Esophagus squamous epithelium (tissue), 5 donors: ENCODE measurements at regions not wholly inside any gene's neighbourhood (a gene's known extent, or its start where the extent isn't known, plus 50 kb on each side); places are given as distances from the start of the nearest gene placed in this dataset.

ENCODE experiments used
- DNase-seq: peaks from one replicate; lab custom pipeline; 2025; lab: John Stamatoyannopoulos, UW
- H3K27ac ChIP-seq, 4 donors: fragments of 200-600 bp; sonication (generic); one replicate each; pipeline ENCODE4 v1.5.1; 2016 to 2019; ENCODE audit warnings: mild to moderate bottlenecking in 1 of 4
- H3K27me3 ChIP-seq, 4 donors: fragments of 200-600 bp; sonication (generic); 1 replicate in 3 of 4; 2 replicates in 1 of 4; pipeline versions ENCODE4 v1.5.1 to v1.6.0; 2017 to 2021; ENCODE audit warnings: antibody characterized with exemption in 1 of 4
- H3K36me3 ChIP-seq, 3 donors: fragments of 200-600 bp; sonication (generic); one replicate each; pipeline ENCODE4 v1.5.1; 2016 to 2019
- H3K4me1 ChIP-seq, 3 donors: fragments of 200-600 bp; sonication (generic); one replicate each; pipeline ENCODE4 v1.5.1; 2017 to 2019
- H3K4me3 ChIP-seq, 4 donors: fragments of 200-600 bp; sonication (generic); 1 replicate in 3 of 4; 2 replicates in 1 of 4; pipeline ENCODE4 v1.5.1; 2016 to 2019; ENCODE audit warnings: mild to moderate bottlenecking in 2 of 4, moderate library complexity in 1 of 4
- H3K9me3 ChIP-seq, 3 donors: fragments of 200-600 bp; sonication (generic); one replicate each; pipeline ENCODE4 v1.5.1; 2016 to 2019
- CTCF ChIP-seq, 6 experiments: fragments of 450-650 bp in 4 of 6; fragments of 200-600 bp in 2 of 6; sonication (generic) in 2 of 6; IDR thresholded peaks; one replicate each; pipeline ENCODE4 v1.5.1; 2016 to 2019; ENCODE audit warnings: antibody characterized with exemption in 6 of 6, mild to moderate bottlenecking in 4 of 6, moderate library complexity in 4 of 6
- POLR2A ChIP-seq, 4 donors: fragments of 450-650 bp; IDR thresholded peaks; one replicate each; pipeline ENCODE4 v1.6.1; 2017; ENCODE audit warnings: antibody characterized with exemption in 4 of 4, mild to moderate bottlenecking in 4 of 4, moderate library complexity in 3 of 4
- WGBS, 2 donors: methylation state at CpG; one replicate each; pipeline ENCODE4 v1.1.5; 2018; 5-methylcytosine and 5-hydroxymethylcytosine counted together
- intact Hi-C: fragments of 100-400 bp; cut with DNase I; formaldehyde crosslinking; loops from one replicate; pipeline ENCODE4 v1.15.0; 2022
- donor health status: DM: yes; HTN: yes; CAD: no.

GRCh38 chr12:132423820-132424645, 65.9 kb upstream of the FBRSL1 start:
- intact Hi-C loops = no loop called here

GRCh38 chr12:132423251-132423819, 66.6 kb upstream of the FBRSL1 start:
- WGBS, 2 donors = 76 to 85% methylated on average over 2 to 14 of the region's 29 CpGs
- H3K27me3 ChIP-seq = peaks cover 0 to 100% (median 4%) of the 10 kb centered on the region in 4 donors
- TF ChIP-seq POLR2A (IDR thresholded peaks at IDR 0.05) (no peak), CTCF (IDR thresholded peaks at IDR 0.05) (no peak)

More at GRCh38 chr12:132423820-132424645, 65.9 kb upstream of the FBRSL1 start:
- H3K4me3 ChIP-seq = no peak overlapping the region
- peaks cover 0 to 100% (median 3%) of the 10 kb centered on the region in 4 donors for H3K27me3 ChIP-seq
- H3K27ac ChIP-seq = no peak overlapping the region
- no peaks in the 10 kb centered on the region for H3K36me3 ChIP-seq
- WGBS, 2 donors = 37 to 47% methylated on average over 20 to 27 of the region's 31 CpGs
- DNase-seq = no peak
- H3K9me3 ChIP-seq = peaks cover 0 to 12% (median 0%) of the 10 kb centered on the region in 3 donors
- H3K4me1 ChIP-seq = peaks cover 1 to 18% (median 6%) of the 10 kb centered on the region in 3 donors
- TF ChIP-seq POLR2A (IDR thresholded peaks at IDR 0.05) (no peak), CTCF (IDR thresholded peaks at IDR 0.05) (no peak)

GRCh38 chr12:132422381-132423043, 67.4 kb upstream of the FBRSL1 start:
- H3K4me1 ChIP-seq = peaks cover 0 to 9% (median 0%) of the 10 kb centered on the region in 3 donors
- WGBS, 2 donors = 58 to 73% methylated on average over 3 of the region's 6 CpGs
- peaks cover 0 to 100% (median 4%) of the 10 kb centered on the region in 4 donors for H3K27me3 ChIP-seq
- H3K9me3 ChIP-seq = peaks cover 0 to 12% (median 0%) of the 10 kb centered on the region in 3 donors
- no peak for TF ChIP-seq CTCF (IDR thresholded peaks at IDR 0.05)
- no peak for TF ChIP-seq POLR2A (IDR thresholded peaks at IDR 0.05)
- DNase-seq = no peak
- H3K4me3 ChIP-seq = no peak overlapping the region
- H3K36me3 ChIP-seq = no peaks in the 10 kb centered on the region
- intact Hi-C loops = no loop called here
- H3K27ac ChIP-seq = no peak overlapping the region

More at GRCh38 chr12:132423251-132423819, 66.6 kb upstream of the FBRSL1 start:
- DNase-seq = no peak
- H3K27ac ChIP-seq = no peak overlapping the region
- H3K4me1 ChIP-seq = peaks cover 0 to 11% (median 0%) of the 10 kb centered on the region in 3 donors
- H3K9me3 ChIP-seq = peaks cover 0 to 12% (median 0%) of the 10 kb centered on the region in 3 donors
- intact Hi-C loops = no loop called here
- H3K36me3 ChIP-seq = no peaks in the 10 kb centered on the region
- H3K4me3 ChIP-seq = no peak overlapping the region

GRCh38 chr12:132422040-132422380, 67.9 kb upstream of the FBRSL1 start:
- Histone ChIP-seq H3K27ac (no peak overlapping the region), H3K4me1 (peaks cover 0 to 9% (median 0%) of the 10 kb centered on the region in 3 donors), H3K9me3 (peaks cover 0 to 12% (median 0%) of the 10 kb centered on the region in 3 donors), H3K36me3 (no peaks in the 10 kb centered on the region), H3K27me3 (peaks cover 0 to 100% (median 4%) of the 10 kb centered on the region in 4 donors), H3K4me3 (no peak overlapping the region)
- WGBS, 2 donors = 62 to 66% methylated on average over 8 to 10 of the region's 10 CpGs
- intact Hi-C loops = no loop called here
- no peak for DNase-seq
- TF ChIP-seq POLR2A (IDR thresholded peaks at IDR 0.05) = no peak
- TF ChIP-seq CTCF (IDR thresholded peaks at IDR 0.05) = no peak
